K562 (cell line): ENCODE measurements at regions not wholly inside any gene's neighbourhood (a gene's known extent, or its start where the extent isn't known, plus 50 kb on each side); places are given as distances from the start of the nearest gene placed in this dataset.

Experiments
- ATAC-seq: fragments of 200-7000 bp; cut with Tn5 transposase; 3 replicates; pipeline ENCODE4 v1.9.1; 2020; ENCODE audit warnings: moderate library complexity
- BruUV-seq: library from RNA; stranded (reverse); fragments of 400-500 nt; replicated peaks from 2 replicates; lab custom pipeline; 2021; lab: Mats Ljungman, UMichigan
- CTCF ChIA-PET: fragments of 300-600 bp; formaldehyde crosslinking; extraction: SDS; loops from one replicate; lab custom pipeline; 2021; ENCODE audit warnings: low intra/inter-chr PET ratio; lab: Yijun Ruan, JAX
- POLR2A ChIA-PET: fragments of 300-600, 350-650 bp; sonication (Branson Sonifier 250); formaldehyde crosslinking; extraction: SDS; loops from one replicate; lab custom pipeline; 2021; ENCODE audit warnings: antibody characterized with exemption, inconsistent platforms; lab: Yijun Ruan, JAX
- DNase-seq, 4 experiments: peaks; one replicate each; pipeline versions ENCODE4 v3.0.0 to v3.0.0-alpha.2; 2011 to 2018; ENCODE audit warnings: low spot score in 3 of 4, mixed read lengths in 3 of 4; ENCODE audit errors: extremely low read depth in 1 of 4
- FAIRE-seq: peaks from 2 replicates; lab custom pipeline; 2011; peaks lifted over from hg19 to GRCh38; lab: Jason Lieb, UNC
- H2AFZ ChIP-seq: 2 replicates; pipeline ENCODE4 v1.6.0; 2011; ENCODE audit warnings: low read depth, low read length, control low read depth, inconsistent platforms
- H3K27ac ChIP-seq: fragments of 200-600 bp; 3 replicates; pipeline ENCODE4 v1.8.0; 2011; ENCODE audit warnings: low read depth, mild to moderate bottlenecking, control low read depth, inconsistent platforms, low read length, moderate library complexity, mixed read lengths; ENCODE audit errors: extremely low read depth
- H3K27me3 ChIP-seq, 2 experiments: fragments of 300-600 bp in 1 of 2; 2 replicates in 1 of 2; 3 replicates in 1 of 2; pipeline versions ENCODE4 v1.6.0 to v1.8.0; 2011; ENCODE audit warnings: inconsistent platforms in 2 of 2, low read length in 2 of 2, mild to moderate bottlenecking in 1 of 2, mixed read lengths in 1 of 2, moderate library complexity in 1 of 2; ENCODE audit not compliant: control insufficient read depth in 2 of 2, insufficient read depth in 2 of 2
- H3K36me3 ChIP-seq: fragments of 300-600 bp; 3 replicates; pipeline ENCODE4 v1.8.0; 2011; ENCODE audit warnings: mild to moderate bottlenecking, low read length, inconsistent platforms; ENCODE audit not compliant: control insufficient read depth, insufficient read depth
- H3K4me1 ChIP-seq, 2 experiments: fragments of 200-600 bp in 1 of 2; replicated peaks in 1 of 2; 2 replicates in 1 of 2; 3 replicates in 1 of 2; pipeline versions ENCODE4 v1.5.1 to v1.8.0; 2011; ENCODE audit warnings: inconsistent platforms in 2 of 2, low read length in 2 of 2, mild to moderate bottlenecking in 1 of 2, mixed read lengths in 1 of 2, moderate library complexity in 1 of 2; ENCODE audit not compliant: control insufficient read depth in 2 of 2, insufficient read depth in 2 of 2
- H3K4me2 ChIP-seq: 2 replicates; pipeline ENCODE4 v1.6.1; 2011; ENCODE audit warnings: low read length, control low read depth, inconsistent platforms, mixed read lengths; ENCODE audit not compliant: insufficient read depth
- H3K4me3 ChIP-seq: fragments of 200-600 bp; sonication (generic), shearing (Covaris generic); 2 replicates; pipeline ENCODE4 v1.5.1; 2016; ENCODE audit warnings: control low read depth, inconsistent platforms
- H3K79me2 ChIP-seq: fragments of 200-600 bp; 3 replicates; pipeline ENCODE4 v1.8.0; 2011; ENCODE audit warnings: low read length, inconsistent platforms; ENCODE audit not compliant: control insufficient read depth, insufficient read depth
- H3K9ac ChIP-seq, 2 experiments: 2 replicates each; pipeline versions ENCODE4 v1.6.0 to v1.6.1; 2011; ENCODE audit warnings: low read depth in 2 of 2, low read length in 2 of 2, control low read depth in 1 of 2, inconsistent platforms in 1 of 2, mild to moderate bottlenecking in 1 of 2, mixed read lengths in 1 of 2; ENCODE audit not compliant: insufficient read depth in 1 of 2
- H3K9me1 ChIP-seq: one replicate; pipeline ENCODE4 v1.6.0; 2011; ENCODE audit warnings: inconsistent platforms, mild to moderate bottlenecking, low read length, moderate library complexity; ENCODE audit not compliant: control insufficient read depth, insufficient read depth
- H3K9me3 ChIP-seq: replicated peaks from 2 replicates; pipeline ENCODE4 v1.5.1; 2011; ENCODE audit warnings: low read depth, low read length, inconsistent platforms; ENCODE audit not compliant: control insufficient read depth, insufficient read depth
- H4K20me1 ChIP-seq: replicated peaks from 2 replicates; pipeline ENCODE4 v1.6.1; 2011; ENCODE audit warnings: low read length, inconsistent platforms, mixed read lengths; ENCODE audit not compliant: control insufficient read depth, insufficient read depth
- CEBPB ChIP-seq: fragments of 450-650 bp; IDR thresholded peaks from 2 replicates; pipeline ENCODE4 v1.6.1; 2016; ENCODE audit warnings: missing genetic modification characterization, missing compliant biosample characterization
- CEBPG ChIP-seq, 3 experiments: fragments of 200-800 bp in 1 of 3; sonication (Bioruptor generic) in 1 of 3; sonication (generic) in 1 of 3; formaldehyde crosslinking in 1 of 3; IDR thresholded peaks in 2 of 3; conservative IDR thresholded peaks in 1 of 3; 2 replicates each; pipeline versions ENCODE4 v1.6.1 to v1.8.0; 2016 to 2022; ENCODE audit warnings: missing compliant biosample characterization in 2 of 3, missing genetic modification characterization in 2 of 3, mild to moderate bottlenecking in 1 of 3, missing genetic modification reagents in 1 of 3
- KHSRP ChIP-seq: fragments of 450-650 bp; IDR thresholded peaks from 2 replicates; pipeline ENCODE4 v1.6.1; 2017
- NCOR1 ChIP-seq: fragments of 450-650 bp; IDR thresholded peaks from 2 replicates; pipeline ENCODE4 v1.6.1; 2016; ENCODE audit warnings: mild to moderate bottlenecking, moderate library complexity
- RUNX1 ChIP-seq: sonication (generic); IDR thresholded peaks from 2 replicates; pipeline ENCODE4 v1.6.1; 2016; ENCODE audit warnings: antibody characterized with exemption, low read depth
- WGBS: fragments of 100-300 bp; shearing (Covaris generic); methylation state at CpG from one replicate; pipeline ENCODE4 v1.1.6; 2016; ENCODE audit warnings: low coverage, mixed read lengths; ENCODE audit not compliant: insufficient coverage; ENCODE audit errors: missing lambda C conversion rate; 5-methylcytosine and 5-hydroxymethylcytosine counted together
- in situ Hi-C: fragments of 300-500 bp; cut with MboI; formaldehyde crosslinking; loops from 4 replicates; pipeline ENCODE4 v1.15.0; 2018; ENCODE audit warnings: inconsistent platforms, mixed read lengths
- intact Hi-C: fragments of 100-400 bp; cut with micrococcal nuclease; formaldehyde crosslinking; loops from 2 replicates; pipeline ENCODE4 v1.14.2; 2022
- TF ChIP-seq, protein P1 (sequence below), 2 experiments: IDR thresholded peaks in 1 of 2; conservative IDR thresholded peaks in 1 of 2; 2 replicates each; pipeline ENCODE4 v1.6.1; 2016; ENCODE audit warnings: low read depth in 2 of 2, mild to moderate bottlenecking in 1 of 2, missing compliant biosample characterization in 1 of 2, missing genetic modification characterization in 1 of 2, moderate library complexity in 1 of 2
- TF ChIP-seq, protein P2 (sequence below), 2 experiments: fragments of 450-650 bp; formaldehyde crosslinking in 1 of 2; IDR thresholded peaks; 2 replicates each; pipeline versions ENCODE4 v1.4.0 to v1.6.1; 2014 to 2020; ENCODE audit warnings: mild to moderate bottlenecking in 2 of 2, borderline replicate concordance in 1 of 2, low read depth in 1 of 2

DNA sequence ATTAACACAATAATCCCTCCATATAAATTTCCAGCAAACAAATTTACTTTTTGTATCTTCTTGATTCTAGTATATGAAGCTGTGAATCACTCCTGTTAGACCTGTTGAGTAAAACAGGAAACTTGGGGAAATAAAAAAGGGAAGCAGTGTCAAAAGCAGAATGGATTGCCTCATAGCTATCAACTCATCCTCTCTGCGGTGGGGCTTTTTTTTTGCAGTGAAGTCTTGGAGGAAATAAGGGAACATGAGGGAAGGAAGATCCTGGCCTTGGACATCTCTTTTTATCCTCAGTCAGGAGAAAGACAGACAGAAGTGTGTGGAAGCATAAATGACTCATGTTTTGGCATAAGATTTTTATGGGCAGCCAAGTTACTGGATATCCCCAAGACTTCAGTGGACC is 332.5 kb downstream of the TFAP2A start:
- Histone ChIP-seq H3K4me3 (no peak overlapping the region), H3K79me2 (no peaks in the 10 kb centered on the region), H3K9me3 (no peaks in the 10 kb centered on the region), H2AFZ (no peak overlapping the region), H3K9me1 (no peaks in the 10 kb centered on the region), H3K4me1 (no peaks in the 10 kb centered on the region), H3K4me2 (no peak overlapping the region), H3K27me3 (peaks cover 2 to 5% of the 10 kb centered on the region in 2 experiments; a peak in 2 of 5 replicates), H3K27ac (no peak overlapping the region), H3K9ac (no peak overlapping the region), H4K20me1 (no peaks in the 10 kb centered on the region), H3K36me3 (no peaks in the 10 kb centered on the region)
- BruUV-seq: no TSS peak
- ChIA-PET CTCF (no interaction called here), POLR2A (interaction anchor here (0.6 to 1.8 kb wide), 3 partner anchors 9 to 734 kb away, joined by 4 to 6 read pairs (median 4); no protein-coding TSS in a partner anchor)
- no peak for TF ChIP-seq CEBPG (CRISPR knock-in tag; IDR thresholded peaks at IDR 0.05)
- TF ChIP-seq CEBPG (tag; conservative IDR thresholded peaks at IDR 0.05 in 1 of 2, IDR thresholded peaks at IDR 0.05 in 1 of 2): peak in 1 of 2 experiments; percentile 75; a peak in 2 of 4 replicates
- TF ChIP-seq, protein P1, sequence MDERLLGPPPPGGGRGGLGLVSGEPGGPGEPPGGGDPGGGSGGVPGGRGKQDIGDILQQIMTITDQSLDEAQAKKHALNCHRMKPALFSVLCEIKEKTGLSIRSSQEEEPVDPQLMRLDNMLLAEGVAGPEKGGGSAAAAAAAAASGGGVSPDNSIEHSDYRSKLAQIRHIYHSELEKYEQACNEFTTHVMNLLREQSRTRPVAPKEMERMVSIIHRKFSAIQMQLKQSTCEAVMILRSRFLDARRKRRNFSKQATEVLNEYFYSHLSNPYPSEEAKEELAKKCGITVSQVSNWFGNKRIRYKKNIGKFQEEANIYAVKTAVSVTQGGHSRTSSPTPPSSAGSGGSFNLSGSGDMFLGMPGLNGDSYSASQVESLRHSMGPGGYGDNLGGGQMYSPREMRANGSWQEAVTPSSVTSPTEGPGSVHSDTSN (CRISPR knock-in tag; IDR thresholded peaks at IDR 0.05; ENCODE audit: low read depth): no peak
- TF ChIP-seq, protein P1 (tag; conservative IDR thresholded peaks at IDR 0.05; ENCODE audit: low read depth): 0 out of 2 replicates have a peak, but pooled peaks have one; percentile 18
- TF ChIP-seq, protein P2, sequence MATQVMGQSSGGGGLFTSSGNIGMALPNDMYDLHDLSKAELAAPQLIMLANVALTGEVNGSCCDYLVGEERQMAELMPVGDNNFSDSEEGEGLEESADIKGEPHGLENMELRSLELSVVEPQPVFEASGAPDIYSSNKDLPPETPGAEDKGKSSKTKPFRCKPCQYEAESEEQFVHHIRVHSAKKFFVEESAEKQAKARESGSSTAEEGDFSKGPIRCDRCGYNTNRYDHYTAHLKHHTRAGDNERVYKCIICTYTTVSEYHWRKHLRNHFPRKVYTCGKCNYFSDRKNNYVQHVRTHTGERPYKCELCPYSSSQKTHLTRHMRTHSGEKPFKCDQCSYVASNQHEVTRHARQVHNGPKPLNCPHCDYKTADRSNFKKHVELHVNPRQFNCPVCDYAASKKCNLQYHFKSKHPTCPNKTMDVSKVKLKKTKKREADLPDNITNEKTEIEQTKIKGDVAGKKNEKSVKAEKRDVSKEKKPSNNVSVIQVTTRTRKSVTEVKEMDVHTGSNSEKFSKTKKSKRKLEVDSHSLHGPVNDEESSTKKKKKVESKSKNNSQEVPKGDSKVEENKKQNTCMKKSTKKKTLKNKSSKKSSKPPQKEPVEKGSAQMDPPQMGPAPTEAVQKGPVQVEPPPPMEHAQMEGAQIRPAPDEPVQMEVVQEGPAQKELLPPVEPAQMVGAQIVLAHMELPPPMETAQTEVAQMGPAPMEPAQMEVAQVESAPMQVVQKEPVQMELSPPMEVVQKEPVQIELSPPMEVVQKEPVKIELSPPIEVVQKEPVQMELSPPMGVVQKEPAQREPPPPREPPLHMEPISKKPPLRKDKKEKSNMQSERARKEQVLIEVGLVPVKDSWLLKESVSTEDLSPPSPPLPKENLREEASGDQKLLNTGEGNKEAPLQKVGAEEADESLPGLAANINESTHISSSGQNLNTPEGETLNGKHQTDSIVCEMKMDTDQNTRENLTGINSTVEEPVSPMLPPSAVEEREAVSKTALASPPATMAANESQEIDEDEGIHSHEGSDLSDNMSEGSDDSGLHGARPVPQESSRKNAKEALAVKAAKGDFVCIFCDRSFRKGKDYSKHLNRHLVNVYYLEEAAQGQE (IDR thresholded peaks at IDR 0.05; ENCODE audit: borderline replicate concordance): no peak
- TF ChIP-seq, protein P2 (CRISPR knock-in tag; IDR thresholded peaks at IDR 0.05; ENCODE audit: low read depth): no peak
- TF ChIP-seq RUNX1: no peak
- peak; percentile 62 for TF ChIP-seq CEBPB (tag)
- no peak for TF ChIP-seq KHSRP
- TF ChIP-seq NCOR1: no peak
- no peak for FAIRE-seq
- intact Hi-C loops (no loop called here), in situ Hi-C loops (no loop called here)
- ATAC-seq: no peak
- DNase-seq: no peak
- 0% methylated on average over 1 of the region's 1 CpG for WGBS
